ENCODE measurements at regions not wholly inside any gene's neighbourhood (a gene's known extent, or its start where the extent isn't known, plus 50 kb on each side); places are given as distances from the start of the nearest gene placed in this dataset.

GRCh38 chr9:121599872-121600585 is 51.4 kb upstream of the DAB2IP start:
- Mint-ChIP-seq H3K9me3 (peaks cover 15% of the 10 kb centered on the region), H3K4me3 (peak overlapping the region; percentile 66), H3K4me1 (peaks cover 15% of the 10 kb centered on the region), H3K36me3 (ENCODE audit: low read depth) (no peaks in the 10 kb centered on the region), H3K27me3 (ENCODE audit: insufficient read depth) (peaks cover 34% of the 10 kb centered on the region), H3K27ac (no peak overlapping the region)
- Histone ChIP-seq H3K9ac (ENCODE audit: extremely low read depth, low read length, poor library complexity, severe bottlenecking) (peak overlapping the region; percentile 45), H3K27me3 (ENCODE audit: control insufficient read depth, insufficient read depth, low read length, poor library complexity, severe bottlenecking) (peaks cover 13% of the 10 kb centered on the region), H3K27ac (ENCODE audit: low read depth, low read length) (no peak overlapping the region), H3K9me3 (ENCODE audit: control insufficient read depth, low read length) (peaks cover 13% of the 10 kb centered on the region), H3K4me1 (ENCODE audit: control insufficient read depth, insufficient read depth, low read length) (peaks cover 11% of the 10 kb centered on the region), H3K36me3 (ENCODE audit: control insufficient read depth, insufficient read depth, low read length) (no peaks in the 10 kb centered on the region), H3K4me3 (ENCODE audit: low read length) (peak overlapping the region; percentile 77)
- TF ChIP-seq, protein P1, sequence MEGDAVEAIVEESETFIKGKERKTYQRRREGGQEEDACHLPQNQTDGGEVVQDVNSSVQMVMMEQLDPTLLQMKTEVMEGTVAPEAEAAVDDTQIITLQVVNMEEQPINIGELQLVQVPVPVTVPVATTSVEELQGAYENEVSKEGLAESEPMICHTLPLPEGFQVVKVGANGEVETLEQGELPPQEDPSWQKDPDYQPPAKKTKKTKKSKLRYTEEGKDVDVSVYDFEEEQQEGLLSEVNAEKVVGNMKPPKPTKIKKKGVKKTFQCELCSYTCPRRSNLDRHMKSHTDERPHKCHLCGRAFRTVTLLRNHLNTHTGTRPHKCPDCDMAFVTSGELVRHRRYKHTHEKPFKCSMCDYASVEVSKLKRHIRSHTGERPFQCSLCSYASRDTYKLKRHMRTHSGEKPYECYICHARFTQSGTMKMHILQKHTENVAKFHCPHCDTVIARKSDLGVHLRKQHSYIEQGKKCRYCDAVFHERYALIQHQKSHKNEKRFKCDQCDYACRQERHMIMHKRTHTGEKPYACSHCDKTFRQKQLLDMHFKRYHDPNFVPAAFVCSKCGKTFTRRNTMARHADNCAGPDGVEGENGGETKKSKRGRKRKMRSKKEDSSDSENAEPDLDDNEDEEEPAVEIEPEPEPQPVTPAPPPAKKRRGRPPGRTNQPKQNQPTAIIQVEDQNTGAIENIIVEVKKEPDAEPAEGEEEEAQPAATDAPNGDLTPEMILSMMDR (conservative IDR thresholded peaks at IDR 0.05), result peak; percentile 22
- WGBS, 2 experiments (ENCODE audit: insufficient coverage in 1 of 2, insufficient read length in 1 of 2), result 6% methylated on average over 25 of the region's 25 CpGs; no CpG with 5 or more reads in 1 of the 2 experiments
- peak; percentile 70 for DNase-seq

GRCh38 chr9:121601194-121601593 is 50.2 kb upstream of the DAB2IP start:
- 80 to 81% methylated on average over 1 to 3 of the region's 3 CpGs for WGBS, 2 experiments (ENCODE audit: insufficient coverage in 1 of 2, insufficient read length in 1 of 2)
- H3K9ac ChIP-seq (ENCODE audit: extremely low read depth, low read length, poor library complexity, severe bottlenecking), result no peak overlapping the region
- H3K27me3 ChIP-seq (ENCODE audit: control insufficient read depth, insufficient read depth, low read length, poor library complexity, severe bottlenecking), result peaks cover 13% of the 10 kb centered on the region
- H3K4me1 Mint-ChIP-seq, result peaks cover 15% of the 10 kb centered on the region
- peaks cover 15% of the 10 kb centered on the region for H3K9me3 Mint-ChIP-seq
- DNase-seq, result no peak
- H3K27me3 Mint-ChIP-seq (ENCODE audit: insufficient read depth), result peaks cover 32% of the 10 kb centered on the region
- no peaks in the 10 kb centered on the region for H3K36me3 Mint-ChIP-seq (ENCODE audit: low read depth)
- peaks cover 11% of the 10 kb centered on the region for H3K4me1 ChIP-seq (ENCODE audit: control insufficient read depth, insufficient read depth, low read length)
- no peak overlapping the region for H3K4me3 ChIP-seq (ENCODE audit: low read length)
- no peak overlapping the region for H3K4me3 Mint-ChIP-seq
- TF ChIP-seq, protein P1 (conservative IDR thresholded peaks at IDR 0.05), result no peak
- peaks cover 13% of the 10 kb centered on the region for H3K9me3 ChIP-seq (ENCODE audit: control insufficient read depth, low read length)
- H3K36me3 ChIP-seq (ENCODE audit: control insufficient read depth, insufficient read depth, low read length), result no peaks in the 10 kb centered on the region
- no peak overlapping the region for H3K27ac ChIP-seq (ENCODE audit: low read depth, low read length)
- no peak overlapping the region for H3K27ac Mint-ChIP-seq
